Pons (tissue), 1 donor: ENCODE measurements at regions not wholly inside any gene's neighbourhood (a gene's known extent, or its start where the extent isn't known, plus 50 kb on each side); places are given as distances from the start of the nearest gene placed in this dataset.

ENCODE experiments used
- DNase-seq: peaks from one replicate; pipeline ENCODE4 v3.0.0-alpha.2; 2016; ENCODE audit warnings: low spot score

GRCh38 chr7:132072873-132073272 is 503.4 kb downstream of the PLXNA4 start:
- no peak for DNase-seq

- no peak for DNase-seq
These were observed 504.1 kb downstream of the PLXNA4 start for GRCh38 chr7:132072165-132072564.

- DNase-seq: no peak
These were observed 507.0 kb downstream of the PLXNA4 start for GRCh38 chr7:132069306-132069705.

GRCh38 chr7:132066761-132067171 is 509.5 kb downstream of the PLXNA4 start:
- peak; percentile 58 for DNase-seq

GRCh38 chr7:132065989-132066603 is 509.7 kb upstream of the PODXL start:
- DNase-seq: peak; percentile 28

GRCh38 chr7:132065193-132065988 is 509.0 kb upstream of the PODXL start:
- peak; percentile 59 for DNase-seq

GRCh38 chr7:132063800-132064199 is 507.4 kb upstream of the PODXL start:
- DNase-seq: no peak

GRCh38 chr7:132061937-132062336 is 505.5 kb upstream of the PODXL start:
- DNase-seq: no peak

GRCh38 chr7:132059141-132059540 is 502.7 kb upstream of the PODXL start:
- no peak for DNase-seq

- no peak for DNase-seq
These were observed 499.1 kb upstream of the PODXL start for GRCh38 chr7:132055336-132056120.

GRCh38 chr7:132053871-132054270 is 497.4 kb upstream of the PODXL start:
- no peak for DNase-seq

- no peak for DNase-seq
These were observed 494.9 kb upstream of the PODXL start for GRCh38 chr7:132051311-132051710.

GRCh38 chr7:132049462-132050304 is 493.3 kb upstream of the PODXL start:
- no peak for DNase-seq

GRCh38 chr7:132045481-132045980 is 489.1 kb upstream of the PODXL start:
- DNase-seq: no peak

- DNase-seq: no peak
These were observed 488.6 kb upstream of the PODXL start for GRCh38 chr7:132045002-132045401.

GRCh38 chr7:132044247-132044646 is 487.8 kb upstream of the PODXL start:
- DNase-seq: no peak

GRCh38 chr7:132041108-132041507 is 484.7 kb upstream of the PODXL start:
- DNase-seq: no peak

GRCh38 chr7:132035517-132036362 is 479.3 kb upstream of the PODXL start:
- peak; percentile 23 for DNase-seq

- no peak for DNase-seq
These were observed 478.5 kb upstream of the PODXL start for GRCh38 chr7:132034748-132035416.

- no peak for DNase-seq
These were observed 474.5 kb upstream of the PODXL start for GRCh38 chr7:132030883-132031282.
